ENCODE measurements at regions not wholly inside any gene's neighbourhood (a gene's known extent, or its start where the extent isn't known, plus 50 kb on each side); places are given as distances from the start of the nearest gene placed in this dataset.

DNA sequence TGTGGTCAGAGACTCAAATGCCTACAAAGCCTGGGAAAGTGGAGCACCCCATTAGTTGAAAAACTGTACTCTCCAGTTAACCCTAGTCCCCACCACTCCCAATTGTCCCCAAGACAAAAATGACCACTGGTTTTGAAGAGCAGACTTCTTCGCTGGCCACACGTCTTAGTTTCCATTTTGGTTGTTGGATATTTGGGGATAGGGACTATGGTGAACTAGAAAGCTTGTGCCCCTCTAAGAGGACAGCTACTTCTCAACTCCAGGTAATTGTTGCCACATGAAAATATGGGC is 109.4 kb upstream of the SPRY4 start:
- DNase-seq (ENCODE audit: low read depth in 2 of 2), result no peak

DNA sequence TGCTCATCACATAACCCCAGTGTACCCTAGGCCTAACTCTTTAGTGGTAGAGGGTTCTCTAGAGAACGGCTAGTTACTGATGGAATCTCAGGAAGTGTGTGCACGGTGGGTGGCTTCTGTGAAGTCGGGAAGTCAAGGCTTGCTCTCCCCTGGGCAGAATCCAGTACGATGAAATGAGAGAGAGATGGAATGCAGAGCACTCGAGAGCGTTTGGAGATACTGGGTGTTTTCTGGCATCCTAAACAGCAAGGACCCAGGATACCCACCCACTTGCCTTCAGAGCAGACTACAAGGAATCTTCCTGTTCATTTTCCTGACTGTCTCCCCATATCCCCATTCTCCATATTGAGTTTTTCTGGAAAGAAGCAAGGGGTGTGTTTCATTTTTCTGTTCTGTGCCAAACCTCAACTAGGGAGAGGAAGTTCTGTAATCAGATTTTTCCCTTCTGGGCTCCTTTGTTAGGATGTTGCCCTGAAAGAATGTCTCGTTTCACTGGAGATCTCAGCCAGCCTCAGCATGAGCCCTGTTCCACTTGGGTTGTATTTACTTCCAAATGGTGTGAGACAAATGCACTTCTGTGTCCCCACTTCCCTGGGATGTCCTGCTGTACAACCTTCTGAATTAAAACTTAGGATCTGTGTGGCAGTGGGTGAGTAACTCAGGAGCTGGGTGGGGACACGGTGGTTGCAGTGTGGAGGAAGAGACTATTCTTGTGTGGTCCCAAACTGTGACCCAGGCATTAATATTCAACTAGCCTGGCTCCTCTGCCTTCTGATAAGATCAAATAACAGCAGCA is 108.9 kb upstream of the SPRY4 start:
- no peak for DNase-seq (ENCODE audit: low read depth in 2 of 2)

- DNase-seq (ENCODE audit: low read depth in 2 of 2), result peak in 1 of 2 donors; percentile 10
Observed at GRCh38 chr5:142432961-142433360, 108.1 kb upstream of the SPRY4 start.

GRCh38 chr5:142432369-142432863 is 107.6 kb upstream of the SPRY4 start:
- peak in 1 of 2 donors; percentile 4 for DNase-seq (ENCODE audit: low read depth in 2 of 2)

DNA sequence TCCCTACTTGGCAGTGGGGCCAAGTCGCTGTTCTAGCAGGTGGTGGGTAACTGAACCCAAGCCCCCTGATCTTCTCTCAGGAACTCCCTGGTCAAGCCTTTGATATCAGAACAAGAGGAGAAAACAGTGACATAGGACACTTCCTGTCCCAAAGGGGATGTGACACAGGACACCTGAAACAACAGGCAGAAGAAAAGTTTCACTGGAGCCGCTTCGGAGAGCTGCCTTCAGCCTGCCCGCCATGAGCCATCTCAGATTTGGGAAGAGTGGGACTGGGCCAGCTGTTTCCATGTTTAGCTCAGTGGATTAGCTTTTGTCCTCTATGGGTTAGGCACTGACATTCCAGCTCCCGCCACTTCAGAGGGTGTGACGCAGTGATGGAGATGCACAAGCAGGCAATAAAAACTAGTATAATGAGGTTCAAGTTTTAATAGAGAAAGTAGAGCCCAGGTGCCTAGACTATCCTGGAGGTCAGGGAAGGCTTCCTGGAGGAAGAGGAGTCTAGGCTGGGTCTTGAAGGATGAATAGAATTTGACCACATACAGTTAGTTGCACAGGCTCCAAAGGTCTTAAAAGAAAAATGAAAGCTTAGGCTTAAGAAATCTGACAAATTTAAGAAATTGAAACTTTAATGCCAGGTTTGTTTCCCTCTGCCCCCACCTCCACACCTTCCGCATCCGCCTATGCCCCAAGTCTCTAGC is 104.1 kb upstream of the SPRY4 start:
- no peak for DNase-seq (ENCODE audit: low read depth in 2 of 2)

GRCh38 chr5:142428036-142428772 is 103.4 kb upstream of the SPRY4 start:
- DNase-seq (ENCODE audit: low read depth in 2 of 2), result no peak

DNA sequence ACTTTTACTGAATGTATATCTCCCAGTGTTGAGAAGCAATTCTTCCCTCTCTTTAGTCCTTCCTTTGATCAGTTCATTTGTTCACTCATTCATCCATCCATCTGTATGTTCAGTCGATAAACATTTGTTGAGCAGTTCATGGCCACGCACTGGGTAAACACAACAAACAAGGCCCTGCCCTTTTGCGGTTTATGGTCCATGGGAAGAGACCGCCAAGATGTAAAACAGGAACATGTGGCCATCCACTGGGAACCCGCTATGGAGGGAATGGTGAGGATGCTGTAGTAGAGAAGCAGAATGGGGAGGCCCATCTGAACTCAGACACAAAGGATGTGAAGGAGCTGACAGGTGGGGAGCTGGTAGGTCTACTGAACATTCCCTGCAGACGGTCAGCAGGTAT is 102.7 kb upstream of the SPRY4 start:
- DNase-seq (ENCODE audit: low read depth in 2 of 2), result no peak

- no peak for DNase-seq (ENCODE audit: low read depth in 2 of 2)
Observed at GRCh38 chr5:142427015-142427364, 102.2 kb upstream of the SPRY4 start.

DNA sequence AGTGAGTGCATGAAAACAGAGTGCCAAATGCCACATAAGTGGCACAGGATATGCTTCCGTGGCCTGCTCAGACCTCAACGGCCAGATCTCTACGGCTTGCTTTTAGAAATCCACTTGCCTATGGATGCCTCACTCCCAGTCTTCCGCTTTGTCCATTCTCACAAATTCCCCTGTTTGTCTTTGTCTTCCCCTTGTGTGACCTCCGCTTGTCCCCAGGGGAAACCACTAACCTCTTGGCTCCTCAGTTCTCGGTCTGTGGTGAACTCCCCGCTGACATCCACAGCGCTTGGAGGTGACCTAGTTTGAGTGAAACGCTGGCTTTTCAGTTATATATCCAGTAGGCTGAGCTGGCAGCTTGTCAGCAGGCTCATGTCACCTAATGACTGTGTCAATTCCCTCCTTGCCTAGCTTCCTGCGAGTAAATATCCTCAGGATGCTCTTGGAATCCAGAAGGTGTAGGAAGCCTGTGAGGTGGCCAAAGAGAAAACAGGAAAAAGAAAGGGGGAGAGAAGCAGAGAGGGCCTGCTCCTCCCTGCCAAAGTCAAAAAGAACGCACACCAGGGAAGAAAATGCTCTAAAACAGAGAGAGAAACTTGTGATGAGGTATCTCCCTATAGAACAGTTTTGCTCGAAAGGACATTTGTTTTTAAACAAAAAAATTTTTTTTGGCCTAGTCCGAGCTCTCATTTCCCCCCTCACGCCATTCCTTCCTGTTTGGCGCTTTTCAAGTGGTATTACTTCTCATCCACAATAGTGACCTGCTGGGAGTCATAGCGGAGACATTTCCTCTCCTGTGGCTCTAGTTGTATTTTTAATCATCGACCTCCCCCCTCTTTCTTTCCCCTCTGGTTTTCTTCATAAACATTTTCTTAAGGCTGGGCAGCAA is 101.6 kb upstream of the SPRY4 start:
- peak in 1 of 2 donors; percentile 16 for DNase-seq (ENCODE audit: low read depth in 2 of 2)

DNA sequence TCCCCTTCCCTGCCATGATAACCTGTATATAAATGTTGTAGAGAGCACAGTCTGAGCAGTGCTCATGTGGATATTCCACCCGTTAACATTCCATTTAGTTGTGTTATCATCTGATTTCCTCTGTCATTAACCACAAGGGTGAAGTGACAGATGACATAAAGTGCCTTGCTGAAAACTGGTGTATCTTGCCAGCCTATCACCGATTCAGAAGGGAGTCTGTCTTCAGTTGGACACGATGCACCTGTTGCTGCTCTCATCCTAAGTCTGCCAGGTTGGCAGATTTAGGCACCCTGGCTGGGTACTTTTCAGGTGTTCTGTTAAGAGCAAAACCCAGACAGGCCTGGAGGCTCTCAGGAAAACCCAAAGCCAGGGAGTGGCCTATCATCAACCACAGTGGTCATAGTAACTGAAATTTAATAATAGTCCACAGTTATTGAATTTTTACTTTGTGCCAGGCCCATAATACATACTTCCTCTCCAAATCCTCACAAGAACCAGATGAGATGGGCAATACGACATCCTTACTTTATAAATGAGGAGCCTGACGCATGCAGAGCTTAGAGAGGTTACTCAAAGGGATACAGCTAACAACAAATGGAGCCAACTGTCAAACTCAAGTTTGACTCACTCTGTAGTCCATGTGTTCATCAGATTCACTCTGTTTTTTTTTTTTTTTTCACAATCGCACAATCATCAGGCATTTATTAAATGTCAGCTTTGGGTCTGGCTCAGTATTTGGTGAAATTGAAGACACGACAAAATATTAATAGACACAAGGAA is 100.7 kb upstream of the SPRY4 start:
- no peak for DNase-seq (ENCODE audit: low read depth in 2 of 2)

DNA sequence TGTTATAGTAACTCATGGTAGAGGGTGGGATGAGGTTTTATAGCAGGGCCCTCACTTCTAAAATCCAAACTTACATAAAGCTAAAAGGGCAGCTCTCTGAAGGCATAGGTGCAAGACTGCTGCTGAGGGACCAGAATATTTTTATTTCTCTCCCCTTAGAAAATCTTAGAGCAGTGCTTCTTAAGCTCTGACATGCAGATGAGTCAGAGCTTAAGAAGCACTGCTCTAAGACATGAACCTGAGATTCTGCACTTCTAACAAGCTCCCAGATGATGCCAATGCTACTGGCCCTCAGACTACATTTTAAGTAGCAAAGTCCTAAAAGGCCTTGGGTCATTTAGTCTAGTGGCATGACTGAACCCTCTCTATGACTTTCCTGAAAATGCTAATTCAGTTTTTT is 97.6 kb upstream of the SPRY4 start:
- DNase-seq (ENCODE audit: low read depth in 2 of 2), result no peak

DNA sequence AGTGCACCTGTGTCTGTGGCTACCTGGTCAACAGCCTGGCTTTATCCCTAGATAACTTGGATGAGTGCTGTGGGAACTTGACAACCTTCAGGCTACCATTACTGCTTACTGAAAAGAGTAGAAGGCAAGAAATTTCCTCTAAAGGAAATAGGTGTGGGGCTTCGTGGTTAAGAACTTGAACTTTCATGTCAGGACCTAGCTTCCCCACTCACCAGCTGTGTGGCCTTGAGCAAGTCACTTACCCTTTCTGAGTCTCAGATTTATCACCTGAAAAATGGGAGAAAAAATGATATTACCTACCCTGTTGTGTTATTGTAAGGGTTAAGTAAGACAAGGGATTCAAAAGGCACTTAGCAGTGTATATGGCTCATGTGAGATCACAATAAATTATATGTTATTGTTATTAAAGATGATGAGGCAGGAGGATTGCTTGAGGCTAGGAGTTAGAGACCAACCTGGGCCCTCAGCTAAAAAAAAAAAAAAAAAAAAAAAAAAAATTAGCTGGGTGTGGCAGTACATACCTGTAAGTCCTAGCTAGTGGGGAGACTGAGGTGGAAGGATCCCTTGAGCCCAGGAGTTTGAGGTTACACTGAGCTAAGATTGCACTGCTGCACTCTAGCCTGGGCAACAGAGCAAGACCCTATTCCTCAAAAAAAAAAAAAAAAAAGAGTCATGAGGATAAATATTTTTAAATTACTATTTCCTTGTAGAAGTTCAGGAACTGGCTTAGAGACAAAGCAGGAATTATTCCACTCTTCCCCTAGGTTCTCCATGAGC is 97.0 kb upstream of the SPRY4 start:
- no peak for DNase-seq (ENCODE audit: low read depth in 2 of 2)

- no peak for DNase-seq (ENCODE audit: low read depth in 2 of 2)
Observed at GRCh38 chr5:142421228-142421617, 96.4 kb upstream of the SPRY4 start.

DNA sequence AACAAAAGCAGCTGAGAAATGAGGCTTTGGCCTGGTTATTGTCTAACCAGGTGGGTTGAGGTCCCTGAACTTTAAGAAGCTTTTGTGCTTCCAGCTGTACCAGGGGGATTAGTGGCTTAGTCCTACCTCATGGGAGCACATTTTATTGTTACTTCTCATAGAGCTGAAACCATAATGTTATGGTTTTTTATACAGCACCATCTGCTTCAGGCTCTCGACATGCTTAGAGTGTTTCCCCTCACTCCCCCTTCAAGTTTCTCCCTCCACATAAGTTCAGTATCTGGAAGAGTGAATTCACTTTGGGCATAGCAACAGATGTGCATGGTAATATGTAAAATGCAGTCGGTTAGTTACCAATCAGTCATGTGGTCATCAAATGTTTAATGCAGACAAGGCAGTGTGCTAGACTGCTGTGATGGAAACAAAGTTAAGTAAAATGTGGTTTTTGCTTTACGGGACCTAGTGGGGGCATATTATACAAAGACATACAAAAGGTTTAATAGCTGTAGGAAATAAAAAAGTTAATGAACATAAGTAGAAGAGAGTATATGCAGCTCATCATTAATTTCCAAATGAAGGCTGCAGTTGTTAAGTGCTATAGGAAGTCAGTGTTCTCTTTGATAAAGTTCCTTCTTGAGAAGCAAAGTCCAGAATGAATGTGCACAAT is 95.9 kb upstream of the SPRY4 start:
- no peak for DNase-seq (ENCODE audit: low read depth in 2 of 2)

DNA sequence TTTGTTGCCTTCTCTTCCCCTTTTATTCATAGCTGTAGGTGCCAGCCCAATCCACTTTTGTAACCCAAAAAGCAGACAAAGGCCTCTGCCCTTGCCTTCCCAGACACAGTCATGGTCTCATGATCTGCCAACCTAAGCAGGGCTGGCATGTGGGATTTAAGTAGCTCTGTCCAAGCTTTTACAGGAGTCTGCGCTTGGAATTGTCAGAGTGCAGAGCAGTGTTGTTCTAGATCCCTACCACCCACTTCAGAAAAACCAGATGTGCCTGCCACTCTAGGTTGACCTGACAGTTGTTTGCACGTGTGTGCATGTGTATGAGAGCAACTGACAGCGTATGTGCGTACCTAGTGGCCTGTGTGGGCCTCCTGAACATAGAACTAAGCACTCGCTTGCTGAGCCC is 87.8 kb upstream of the SPRY4 start:
- no peak for DNase-seq (ENCODE audit: low read depth in 2 of 2)

DNA sequence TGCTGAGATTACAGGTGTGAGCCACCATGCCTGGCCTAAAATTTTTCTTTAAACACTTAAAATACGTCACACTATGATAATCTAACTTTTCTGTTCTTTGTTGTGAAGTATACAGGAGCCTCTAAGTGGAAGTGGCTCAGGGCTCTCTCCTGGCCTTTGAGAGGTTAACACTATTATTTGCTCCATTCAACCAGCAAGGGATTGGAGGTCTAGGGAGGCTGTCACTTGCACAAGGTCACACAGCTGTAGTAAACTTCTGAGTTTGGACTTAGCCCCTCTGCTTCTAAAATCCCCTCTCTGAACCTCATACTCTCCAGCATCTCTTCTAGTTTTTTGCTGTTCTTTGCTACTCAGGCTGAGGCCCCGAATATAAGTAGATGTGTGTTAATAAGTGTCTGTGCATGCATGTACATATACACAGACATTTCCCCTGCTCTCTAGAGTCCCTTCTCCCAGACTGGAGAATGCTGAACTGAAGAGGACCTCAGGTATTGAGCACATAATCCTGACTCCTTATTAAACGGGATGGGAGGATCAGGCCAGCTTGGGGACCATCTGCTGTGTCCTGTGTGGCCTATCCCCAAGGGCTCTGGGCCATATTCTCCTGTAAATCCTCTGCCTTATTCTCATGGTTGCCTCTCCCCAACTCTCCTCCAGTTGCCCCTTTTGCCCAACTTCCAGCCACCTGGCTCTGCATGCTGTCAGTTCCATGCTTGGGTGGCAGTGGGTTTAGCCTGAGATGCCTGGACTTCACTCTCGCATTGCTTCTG is 87.0 kb upstream of the SPRY4 start:
- DNase-seq (ENCODE audit: low read depth in 2 of 2), result no peak

- no peak for DNase-seq (ENCODE audit: low read depth in 2 of 2)
Observed at GRCh38 chr5:142411103-142411502, 86.3 kb upstream of the SPRY4 start.

- no peak for DNase-seq (ENCODE audit: low read depth in 2 of 2)
Observed at GRCh38 chr5:142408981-142409481, 84.2 kb upstream of the SPRY4 start.

GRCh38 chr5:142408536-142408935 is 83.7 kb upstream of the SPRY4 start:
- DNase-seq (ENCODE audit: low read depth in 2 of 2), result no peak
